DOHH2 (cell line): ENCODE measurements at regions not wholly inside any gene's neighbourhood (a gene's known extent, or its start where the extent isn't known, plus 50 kb on each side); places are given as distances from the start of the nearest gene placed in this dataset.
A peak's percentile ranks its signal among the peaks of the same experiment; 100 is the strongest.

Source experiments
- H3F3A ChIP-seq: fragments of 200-600 bp; sonication (generic), shearing (Covaris generic); 2 replicates; pipeline ENCODE4 v1.6.0; 2016; ENCODE audit warnings: antibody characterized with exemption, mild to moderate bottlenecking; ENCODE audit not compliant: control insufficient read depth, insufficient read depth
- H3K27ac ChIP-seq: fragments of 200-600 bp; sonication (generic); 2 replicates; pipeline ENCODE4 v1.5.1; 2014; ENCODE audit warnings: low read depth, mild to moderate bottlenecking, low read length, moderate library complexity
- H3K27me3 ChIP-seq: fragments of 200-600 bp; sonication (generic); 2 replicates; pipeline ENCODE4 v1.6.1; 2014; ENCODE audit warnings: mild to moderate bottlenecking, low read length, mixed read lengths; ENCODE audit not compliant: control insufficient read depth
- H3K36me3 ChIP-seq: fragments of 200-600 bp; sonication (generic); 2 replicates; pipeline ENCODE4 v1.6.1; 2014; ENCODE audit warnings: mild to moderate bottlenecking, low read length, moderate library complexity, mixed read lengths; ENCODE audit not compliant: control insufficient read depth
- H3K4me1 ChIP-seq: fragments of 200-600 bp; sonication (generic); 2 replicates; pipeline ENCODE4 v1.6.1; 2014; ENCODE audit warnings: mild to moderate bottlenecking, low read length, mixed read lengths; ENCODE audit not compliant: control insufficient read depth
- H3K4me2 ChIP-seq: fragments of 200-600 bp; sonication (generic); 2 replicates; pipeline ENCODE4 v1.6.0; 2014; ENCODE audit warnings: mild to moderate bottlenecking, low read length, moderate library complexity
- H3K4me3 ChIP-seq: fragments of 200-600 bp; sonication (generic); 2 replicates; pipeline ENCODE4 v1.5.1; 2014; ENCODE audit warnings: mild to moderate bottlenecking, low read length, mixed read lengths
- H3K79me2 ChIP-seq: fragments of 200-600 bp; sonication (generic); 2 replicates; pipeline ENCODE4 v1.6.1; 2014; ENCODE audit warnings: mild to moderate bottlenecking, low read length, mixed read lengths; ENCODE audit not compliant: control insufficient read depth
- H3K9me2 ChIP-seq: fragments of 200-600 bp; sonication (generic); replicated peaks from 2 replicates; pipeline ENCODE4 v1.6.1; 2014; ENCODE audit warnings: mild to moderate bottlenecking, low read length, mixed read lengths; ENCODE audit not compliant: control insufficient read depth
- H3K9me3 ChIP-seq: fragments of 200-600 bp; sonication (generic); 2 replicates; pipeline ENCODE4 v1.6.1; 2014; ENCODE audit warnings: antibody characterized with exemption, low read length, mixed read lengths; ENCODE audit not compliant: control insufficient read depth, insufficient read depth
- H4K20me1 ChIP-seq: fragments of 200-600 bp; sonication (generic); 2 replicates; pipeline ENCODE4 v1.6.0; 2014; ENCODE audit warnings: low read depth, mild to moderate bottlenecking, antibody characterized with exemption, low read length, moderate library complexity; ENCODE audit not compliant: control insufficient read depth, insufficient read depth
- CTCF ChIP-seq: fragments of 200-600 bp; sonication (generic); IDR thresholded peaks from one replicate; pipeline ENCODE4 v1.5.1; 2014; ENCODE audit warnings: antibody characterized with exemption, mild to moderate bottlenecking, low read depth, low read length; ENCODE audit not compliant: poor library complexity, severe bottlenecking
- EZH2phosphoT487 ChIP-seq: fragments of 200-600 bp; sonication (generic); IDR thresholded peaks from 2 replicates; pipeline ENCODE4 v1.6.1; 2017; ENCODE audit warnings: borderline replicate concordance, mild to moderate bottlenecking, antibody characterized with exemption, low read length, moderate library complexity, mixed read lengths

GRCh38 chr1:110783292-110783918, 89.5 kb upstream of the CD53 start:
- H3K4me3 ChIP-seq = no peak overlapping the region
- H3K79me2 ChIP-seq = no peaks in the 10 kb centered on the region
- H4K20me1 ChIP-seq = no peaks in the 10 kb centered on the region
- H3K9me2 ChIP-seq = no peaks in the 10 kb centered on the region
- peaks cover 9% of the 10 kb centered on the region for H3K36me3 ChIP-seq
- no peak overlapping the region for H3K27ac ChIP-seq
- H3K4me2 ChIP-seq = 0 out of 2 replicates have a peak overlapping the region, but pooled peaks have one; percentile 6
- peaks cover 6% of the 10 kb centered on the region for H3K9me3 ChIP-seq
- H3F3A ChIP-seq = peaks cover 6% of the 10 kb centered on the region
- no peaks in the 10 kb centered on the region for H3K27me3 ChIP-seq
- TF ChIP-seq EZH2phosphoT487 (no peak), CTCF (peak; percentile 95)
- peaks cover 69% of the 10 kb centered on the region for H3K4me1 ChIP-seq

- Histone ChIP-seq H3K79me2 (no peaks in the 10 kb centered on the region), H3K27ac (no peak overlapping the region), H3K27me3 (no peaks in the 10 kb centered on the region), H3F3A (peaks cover under 1% of the 10 kb centered on the region), H3K36me3 (peaks cover 5% of the 10 kb centered on the region), H3K4me1 (peaks cover 50% of the 10 kb centered on the region), H3K4me2 (no peak overlapping the region), H3K4me3 (no peak overlapping the region), H3K9me3 (no peaks in the 10 kb centered on the region), H3K9me2 (no peaks in the 10 kb centered on the region), H4K20me1 (no peaks in the 10 kb centered on the region)
- TF ChIP-seq CTCF (no peak), EZH2phosphoT487 (no peak)
Measured at GRCh38 chr1:110781525-110781924, 91.4 kb upstream of the CD53 start.

GRCh38 chr1:110780600-110781484, 92.1 kb upstream of the CD53 start:
- Histone ChIP-seq H3K9me3 (no peaks in the 10 kb centered on the region), H3F3A (no peaks in the 10 kb centered on the region), H3K27me3 (no peaks in the 10 kb centered on the region), H3K27ac (no peak overlapping the region), H3K4me1 (peaks cover 43% of the 10 kb centered on the region), H3K4me2 (peak overlapping the region; percentile 54), H3K4me3 (peak overlapping the region; percentile 32), H3K9me2 (no peaks in the 10 kb centered on the region), H3K36me3 (peaks cover 4% of the 10 kb centered on the region), H3K79me2 (no peaks in the 10 kb centered on the region), H4K20me1 (no peaks in the 10 kb centered on the region)
- TF ChIP-seq EZH2phosphoT487 = no peak
- TF ChIP-seq CTCF = peak; percentile 83
